WTC11 (cell line): ENCODE measurements at regions not wholly inside any gene's neighbourhood (a gene's known extent, or its start where the extent isn't known, plus 50 kb on each side); places are given as distances from the start of the nearest gene placed in this dataset.

Experiments used
- ATAC-seq: fragments of 200-7000 bp; cut with Tn5 transposase; 2 replicates; pipeline ENCODE4 v1.10.0; 2021; ENCODE audit warnings: mild to moderate bottlenecking, moderate library complexity
- CTCF ChIA-PET: fragments of 300-600 bp; sonication (Branson Sonifier 250); formaldehyde crosslinking; loops from one replicate; lab custom pipeline; 2021; ENCODE audit warnings: antibody characterized with exemption; lab: Charles Lee
- POLR2A ChIA-PET: fragments of 350-600 bp; sonication (Branson Sonifier 250); formaldehyde crosslinking; loops from one replicate; lab custom pipeline; 2021; ENCODE audit warnings: antibody characterized with exemption; lab: Charles Lee
- DNase-seq: peaks from one replicate; pipeline ENCODE4 v3.0.0; 2021; ENCODE audit warnings: low spot score
- H3K27ac Mint-ChIP-seq: 2 replicates; pipeline ENCODE4 v1.8.0; 2021; ENCODE audit warnings: mixed read lengths
- H3K27me3 Mint-ChIP-seq: 2 replicates; pipeline ENCODE4 v1.8.0; 2021; ENCODE audit warnings: low read depth, mild to moderate bottlenecking, moderate library complexity, mixed read lengths
- H3K36me3 Mint-ChIP-seq: 2 replicates; pipeline ENCODE4 v1.8.0; 2021; ENCODE audit warnings: mixed read lengths
- H3K4me1 Mint-ChIP-seq: 2 replicates; pipeline ENCODE4 v1.8.0; 2022; ENCODE audit warnings: mixed read lengths
- H3K4me3 Mint-ChIP-seq: 2 replicates; pipeline ENCODE4 v1.8.0; 2021; ENCODE audit warnings: mild to moderate bottlenecking, moderate library complexity, mixed read lengths
- H3K9me3 Mint-ChIP-seq: 2 replicates; pipeline ENCODE4 v1.8.0; 2021; ENCODE audit warnings: mixed read lengths
- ATF6 ChIP-seq: sonication (generic); formaldehyde crosslinking; IDR thresholded peaks from 2 replicates; pipeline ENCODE4 v1.8.1; 2023; ENCODE audit warnings: mild to moderate bottlenecking, missing genetic modification reagents
- CBFB ChIP-seq: sonication (generic); formaldehyde crosslinking; IDR thresholded peaks from 2 replicates; pipeline ENCODE4 v1.8.1; 2022; ENCODE audit warnings: mild to moderate bottlenecking, low read depth, missing genetic modification reagents
- E2F1 ChIP-seq: sonication (generic); formaldehyde crosslinking; IDR thresholded peaks from 2 replicates; pipeline ENCODE4 v1.8.0; 2022; ENCODE audit warnings: mild to moderate bottlenecking, missing genetic modification reagents
- E2F4 ChIP-seq: sonication (generic); formaldehyde crosslinking; IDR thresholded peaks from 2 replicates; pipeline ENCODE4 v1.8.1; 2022; ENCODE audit warnings: low read depth, mild to moderate bottlenecking, moderate library complexity, missing genetic modification reagents, borderline replicate concordance
- E2F5 ChIP-seq: sonication (generic); formaldehyde crosslinking; IDR thresholded peaks from 2 replicates; pipeline ENCODE4 v1.8.1; 2022; ENCODE audit warnings: mild to moderate bottlenecking, moderate library complexity, missing genetic modification reagents
- ELF4 ChIP-seq: sonication (generic); formaldehyde crosslinking; IDR thresholded peaks from 2 replicates; pipeline ENCODE4 v1.8.1; 2022; ENCODE audit warnings: low read depth, mild to moderate bottlenecking, moderate library complexity, missing genetic modification reagents
- GABPB1 ChIP-seq: sonication (generic); formaldehyde crosslinking; IDR thresholded peaks from 2 replicates; pipeline ENCODE4 v1.8.1; 2023; ENCODE audit warnings: mild to moderate bottlenecking, missing genetic modification reagents
- GTF2I ChIP-seq: fragments of 250-450 bp; sonication (Bioruptor Pico); conservative IDR thresholded peaks from 2 replicates; pipeline ENCODE4 v1.4.0; 2021; ENCODE audit warnings: mild to moderate bottlenecking
- MLX ChIP-seq: sonication (generic); formaldehyde crosslinking; IDR thresholded peaks from 2 replicates; pipeline ENCODE4 v1.8.1; 2023; ENCODE audit warnings: mild to moderate bottlenecking, missing genetic modification reagents, moderate library complexity
- NR3C1 ChIP-seq: sonication (generic); formaldehyde crosslinking; conservative IDR thresholded peaks from 2 replicates; pipeline ENCODE4 v1.8.1; 2023; ENCODE audit warnings: low read depth, mild to moderate bottlenecking, missing genetic modification reagents
- OVOL2 ChIP-seq: fragments of 250-450 bp; sonication (Bioruptor Pico); IDR thresholded peaks from 2 replicates; pipeline ENCODE4 v1.9.0; 2021; ENCODE audit warnings: mild to moderate bottlenecking, borderline replicate concordance
- PRDM15 ChIP-seq: sonication (generic); formaldehyde crosslinking; IDR thresholded peaks from 2 replicates; pipeline ENCODE4 v1.8.0; 2022; ENCODE audit warnings: missing genetic modification reagents
- ZBTB21 ChIP-seq: sonication (generic); formaldehyde crosslinking; IDR thresholded peaks from 2 replicates; pipeline ENCODE4 v1.8.1; 2023; ENCODE audit warnings: mild to moderate bottlenecking, missing genetic modification reagents, borderline replicate concordance
- ZNF416 ChIP-seq: fragments of 250-450 bp; sonication (Bioruptor Pico); IDR thresholded peaks from 2 replicates; pipeline ENCODE4 v1.9.0; 2021; ENCODE audit warnings: mild to moderate bottlenecking, inconsistent platforms
- ZNF423 ChIP-seq: fragments of 250-450 bp; sonication (Bioruptor Pico); IDR thresholded peaks from 2 replicates; pipeline ENCODE4 v2.1.2; 2022; ENCODE audit warnings: mild to moderate bottlenecking, moderate library complexity
- ZNF512 ChIP-seq: sonication (generic); formaldehyde crosslinking; IDR thresholded peaks from 2 replicates; pipeline ENCODE4 v1.8.1; 2022; ENCODE audit warnings: missing genetic modification reagents, borderline replicate concordance

GRCh38 chr18:38606841-38607240, 1041.2 kb upstream of the CELF4 start (continued):
- TF ChIP-seq PRDM15 (CRISPR knock-in tag) (no peak), E2F4 (CRISPR knock-in tag) (no peak)
- TF ChIP-seq, all 79 proteins: peak for 0

- DNase-seq (no peak), ATAC-seq (no peak)
- POLR2A ChIA-PET, result no interaction called here
These were observed 1036.7 kb upstream of the CELF4 start for GRCh38 chr18:38602341-38602740.

GRCh38 chr18:38587571-38587970, 1022.0 kb upstream of the CELF4 start:
- H3K4me1 Mint-ChIP-seq, result peaks cover 3% of the 10 kb centered on the region
- TF ChIP-seq ZNF416 (no peak), OVOL2 (no peak), ZNF512 (CRISPR knock-in tag) (no peak), ZNF423 (CRISPR knock-in tag) (no peak), E2F5 (CRISPR knock-in tag) (no peak), ELF4 (CRISPR knock-in tag) (no peak), ZBTB21 (CRISPR knock-in tag) (no peak), ATF6 (no peak), CBFB (no peak), E2F1 (CRISPR knock-in tag) (no peak), MLX (no peak)
- peaks cover 5% of the 10 kb centered on the region for H3K9me3 Mint-ChIP-seq
- no peak overlapping the region for H3K27ac Mint-ChIP-seq
- no peaks in the 10 kb centered on the region for H3K27me3 Mint-ChIP-seq
- H3K4me3 Mint-ChIP-seq, result no peak overlapping the region
- CTCF ChIA-PET, result no interaction called here
- ATAC-seq (no peak), DNase-seq (no peak)
- H3K36me3 Mint-ChIP-seq, result no peaks in the 10 kb centered on the region
- POLR2A ChIA-PET, result no interaction called here

More at GRCh38 chr18:38602341-38602740, 1036.7 kb upstream of the CELF4 start:
- H3K9me3 Mint-ChIP-seq, result no peaks in the 10 kb centered on the region
- TF ChIP-seq ATF6 (no peak), GTF2I (no peak), GABPB1 (no peak), NR3C1 (CRISPR knock-in tag) (no peak)
- CTCF ChIA-PET, result no interaction called here
- no peaks in the 10 kb centered on the region for H3K27me3 Mint-ChIP-seq
- no peaks in the 10 kb centered on the region for H3K36me3 Mint-ChIP-seq
- no peak overlapping the region for H3K27ac Mint-ChIP-seq
- H3K4me3 Mint-ChIP-seq, result no peak overlapping the region
- peaks cover 18% of the 10 kb centered on the region for H3K4me1 Mint-ChIP-seq
